Esophagus squamous epithelium (tissue), 4 donors: ENCODE measurements at regions not wholly inside any gene's neighbourhood (a gene's known extent, or its start where the extent isn't known, plus 50 kb on each side); places are given as distances from the start of the nearest gene placed in this dataset.

Source experiments
- POLR2A ChIP-seq, 4 donors: fragments of 450-650 bp; IDR thresholded peaks; one replicate each; pipeline ENCODE4 v1.6.1; 2017; ENCODE audit warnings: antibody characterized with exemption in 4 of 4, mild to moderate bottlenecking in 4 of 4, moderate library complexity in 3 of 4
- TF ChIP-seq, protein P1 (sequence below), 6 experiments: fragments of 450-650 bp in 4 of 6; fragments of 200-600 bp in 2 of 6; sonication (generic) in 2 of 6; IDR thresholded peaks; one replicate each; pipeline ENCODE4 v1.5.1; 2016 to 2019; ENCODE audit warnings: antibody characterized with exemption in 6 of 6, mild to moderate bottlenecking in 4 of 6, moderate library complexity in 4 of 6

DNA sequence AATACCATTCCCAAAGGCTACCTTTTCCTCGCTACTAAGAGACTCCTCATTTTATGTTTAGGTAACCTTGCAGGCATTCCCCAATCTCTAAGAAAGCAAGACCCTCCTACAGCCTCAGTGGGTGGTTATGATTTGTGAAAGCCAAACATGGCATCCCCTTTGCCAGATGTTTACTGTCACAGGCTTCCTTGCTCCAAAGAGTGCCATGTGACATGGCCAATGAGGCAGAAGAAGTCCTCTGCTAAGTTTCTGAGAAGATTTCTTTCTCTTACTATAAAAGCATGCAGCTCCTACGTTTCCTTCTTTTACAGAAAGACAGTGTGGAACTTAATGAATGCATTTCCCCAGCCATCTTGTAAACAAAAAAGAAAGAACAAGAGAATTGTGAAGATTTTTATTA is 688.2 kb downstream of the TBC1D32 start:
- TF ChIP-seq, protein P1, sequence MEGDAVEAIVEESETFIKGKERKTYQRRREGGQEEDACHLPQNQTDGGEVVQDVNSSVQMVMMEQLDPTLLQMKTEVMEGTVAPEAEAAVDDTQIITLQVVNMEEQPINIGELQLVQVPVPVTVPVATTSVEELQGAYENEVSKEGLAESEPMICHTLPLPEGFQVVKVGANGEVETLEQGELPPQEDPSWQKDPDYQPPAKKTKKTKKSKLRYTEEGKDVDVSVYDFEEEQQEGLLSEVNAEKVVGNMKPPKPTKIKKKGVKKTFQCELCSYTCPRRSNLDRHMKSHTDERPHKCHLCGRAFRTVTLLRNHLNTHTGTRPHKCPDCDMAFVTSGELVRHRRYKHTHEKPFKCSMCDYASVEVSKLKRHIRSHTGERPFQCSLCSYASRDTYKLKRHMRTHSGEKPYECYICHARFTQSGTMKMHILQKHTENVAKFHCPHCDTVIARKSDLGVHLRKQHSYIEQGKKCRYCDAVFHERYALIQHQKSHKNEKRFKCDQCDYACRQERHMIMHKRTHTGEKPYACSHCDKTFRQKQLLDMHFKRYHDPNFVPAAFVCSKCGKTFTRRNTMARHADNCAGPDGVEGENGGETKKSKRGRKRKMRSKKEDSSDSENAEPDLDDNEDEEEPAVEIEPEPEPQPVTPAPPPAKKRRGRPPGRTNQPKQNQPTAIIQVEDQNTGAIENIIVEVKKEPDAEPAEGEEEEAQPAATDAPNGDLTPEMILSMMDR (IDR thresholded peaks at IDR 0.05): no peak
- TF ChIP-seq POLR2A (IDR thresholded peaks at IDR 0.05): no peak
